ENCODE measurements at regions not wholly inside any gene's neighbourhood (a gene's known extent, or its start where the extent isn't known, plus 50 kb on each side); places are given as distances from the start of the nearest gene placed in this dataset.
"Not testable (repeated sequence)": the region's sequence is repeated elsewhere in the genome, so short reads cannot be mapped to it uniquely, and the experiment has no call there.

DNA sequence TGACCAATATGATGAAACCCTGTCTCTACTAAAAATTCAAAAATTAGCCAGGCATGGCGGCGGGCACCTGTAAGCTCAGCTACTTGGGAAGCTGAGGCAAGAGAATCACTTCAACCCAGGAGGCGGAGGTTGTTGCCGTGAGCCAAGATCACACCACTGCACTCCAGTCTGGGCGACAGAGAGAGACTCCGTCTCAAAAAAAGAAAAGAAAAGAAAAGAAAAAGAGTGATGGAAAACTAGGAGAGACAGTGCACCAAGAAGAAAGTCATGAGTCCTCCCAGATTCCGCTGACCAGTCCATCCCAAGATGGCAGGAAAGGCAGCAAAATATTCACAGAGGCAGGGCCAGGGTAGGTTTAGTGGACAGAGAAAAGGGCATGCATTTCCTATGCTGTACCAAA is 226.9 kb downstream of the ASMT start:
- TF ChIP-seq, protein P1, sequence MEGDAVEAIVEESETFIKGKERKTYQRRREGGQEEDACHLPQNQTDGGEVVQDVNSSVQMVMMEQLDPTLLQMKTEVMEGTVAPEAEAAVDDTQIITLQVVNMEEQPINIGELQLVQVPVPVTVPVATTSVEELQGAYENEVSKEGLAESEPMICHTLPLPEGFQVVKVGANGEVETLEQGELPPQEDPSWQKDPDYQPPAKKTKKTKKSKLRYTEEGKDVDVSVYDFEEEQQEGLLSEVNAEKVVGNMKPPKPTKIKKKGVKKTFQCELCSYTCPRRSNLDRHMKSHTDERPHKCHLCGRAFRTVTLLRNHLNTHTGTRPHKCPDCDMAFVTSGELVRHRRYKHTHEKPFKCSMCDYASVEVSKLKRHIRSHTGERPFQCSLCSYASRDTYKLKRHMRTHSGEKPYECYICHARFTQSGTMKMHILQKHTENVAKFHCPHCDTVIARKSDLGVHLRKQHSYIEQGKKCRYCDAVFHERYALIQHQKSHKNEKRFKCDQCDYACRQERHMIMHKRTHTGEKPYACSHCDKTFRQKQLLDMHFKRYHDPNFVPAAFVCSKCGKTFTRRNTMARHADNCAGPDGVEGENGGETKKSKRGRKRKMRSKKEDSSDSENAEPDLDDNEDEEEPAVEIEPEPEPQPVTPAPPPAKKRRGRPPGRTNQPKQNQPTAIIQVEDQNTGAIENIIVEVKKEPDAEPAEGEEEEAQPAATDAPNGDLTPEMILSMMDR (IDR thresholded peaks at IDR 0.05; ENCODE audit: poor library complexity, severe bottlenecking): no peak
- Histone ChIP-seq H3K36me3 (ENCODE audit: low read depth) (no peaks in the 10 kb centered on the region), H3K4me1 (ENCODE audit: insufficient read depth, poor library complexity, severe bottlenecking) (no peaks in the 10 kb centered on the region), H3K4me3 (ENCODE audit: severe bottlenecking) (no peak overlapping the region), H3K9me3 (ENCODE audit: severe bottlenecking) (peaks cover 2% of the 10 kb centered on the region), H3K27me3 (ENCODE audit: insufficient read depth, poor library complexity, severe bottlenecking) (no peaks in the 10 kb centered on the region), H3K27ac (ENCODE audit: poor library complexity, severe bottlenecking) (no peak overlapping the region)
- ATAC-seq (ENCODE audit: low read depth) (no peak), DNase-seq (ENCODE audit: low spot score) (no peak)

DNA sequence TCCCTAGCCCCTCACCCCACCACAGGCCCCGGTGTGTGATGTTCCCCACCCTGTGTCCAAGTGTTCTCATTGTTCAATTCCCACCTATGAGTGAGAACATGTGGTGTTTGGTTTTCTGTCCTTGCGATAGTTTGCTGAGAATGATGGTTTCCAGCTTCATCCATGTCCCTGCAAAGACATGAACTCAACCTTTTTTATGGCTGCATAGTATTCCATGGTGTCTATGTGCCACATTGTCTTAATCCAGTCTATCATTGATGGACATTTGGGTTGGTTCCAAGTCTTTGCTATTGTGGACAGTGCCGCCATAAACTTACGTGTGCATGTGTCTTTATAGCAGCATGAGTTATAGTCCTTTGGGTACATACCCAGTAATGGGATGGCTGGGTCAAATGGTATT is 232.1 kb downstream of the ASMT start:
- H3K4me3 ChIP-seq (ENCODE audit: severe bottlenecking); DNase-seq (ENCODE audit: low spot score); H3K27ac ChIP-seq (ENCODE audit: poor library complexity, severe bottlenecking); ATAC-seq (ENCODE audit: low read depth); H3K36me3 ChIP-seq (ENCODE audit: low read depth); H3K27me3 ChIP-seq (ENCODE audit: insufficient read depth, poor library complexity, severe bottlenecking); H3K4me1 ChIP-seq (ENCODE audit: insufficient read depth, poor library complexity, severe bottlenecking): not testable (repeated sequence)
- H3K9me3 ChIP-seq (ENCODE audit: severe bottlenecking): peaks cover 12% of the 10 kb centered on the region

DNA sequence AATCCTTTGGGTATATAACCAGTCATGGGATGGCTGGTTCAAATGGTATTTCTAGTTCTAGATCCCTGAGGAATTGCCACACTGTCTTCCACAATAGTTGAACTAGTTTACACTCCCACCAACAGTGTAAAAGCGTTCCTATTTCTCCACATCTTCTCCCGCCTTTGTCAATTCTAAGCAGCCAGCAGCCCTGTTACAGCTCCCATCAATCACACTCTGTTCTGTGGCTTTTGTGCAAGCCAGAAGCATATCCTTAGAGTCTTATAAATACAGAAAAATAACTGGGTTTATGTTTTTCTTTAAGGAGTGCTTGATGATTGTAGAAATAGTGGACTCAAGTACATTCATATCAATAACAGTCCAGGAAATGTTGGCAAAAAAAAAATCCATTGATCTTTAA is 232.9 kb downstream of the ASMT start:
- not testable (repeated sequence) for H3K36me3 ChIP-seq (ENCODE audit: low read depth); H3K4me1 ChIP-seq (ENCODE audit: insufficient read depth, poor library complexity, severe bottlenecking); DNase-seq (ENCODE audit: low spot score); H3K27me3 ChIP-seq (ENCODE audit: insufficient read depth, poor library complexity, severe bottlenecking); H3K27ac ChIP-seq (ENCODE audit: poor library complexity, severe bottlenecking); ATAC-seq (ENCODE audit: low read depth); H3K4me3 ChIP-seq (ENCODE audit: severe bottlenecking)
- peaks cover 12% of the 10 kb centered on the region for H3K9me3 ChIP-seq (ENCODE audit: severe bottlenecking)

DNA sequence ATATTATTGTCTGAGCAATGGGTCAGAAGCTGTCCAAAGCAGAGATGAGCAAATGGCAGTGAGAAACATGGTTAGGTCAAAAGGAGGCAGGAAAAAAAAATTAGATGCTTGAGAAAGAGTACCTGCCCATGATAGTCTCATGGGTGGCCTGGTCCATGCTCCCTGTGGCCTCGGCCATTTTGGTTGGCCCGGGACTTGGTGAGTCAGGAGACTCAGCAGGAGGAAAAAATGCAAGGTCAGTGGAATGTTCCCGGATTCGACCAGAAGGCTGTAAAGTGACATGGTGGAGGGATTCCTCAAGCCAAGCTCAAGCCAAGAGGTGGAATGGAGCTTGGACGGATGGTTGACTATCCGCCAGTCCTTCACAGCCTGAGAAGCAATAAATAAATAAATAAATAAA is 236.7 kb downstream of the ASMT start:
- H3K4me1 ChIP-seq (ENCODE audit: insufficient read depth, poor library complexity, severe bottlenecking): no peaks in the 10 kb centered on the region
- no peak overlapping the region for H3K27ac ChIP-seq (ENCODE audit: poor library complexity, severe bottlenecking)
- no peak for DNase-seq (ENCODE audit: low spot score)
- peaks cover 11% of the 10 kb centered on the region for H3K9me3 ChIP-seq (ENCODE audit: severe bottlenecking)
- H3K27me3 ChIP-seq (ENCODE audit: insufficient read depth, poor library complexity, severe bottlenecking): no peaks in the 10 kb centered on the region
- no peak overlapping the region for H3K4me3 ChIP-seq (ENCODE audit: severe bottlenecking)
- no peak for ATAC-seq (ENCODE audit: low read depth)
- TF ChIP-seq, protein P1 (IDR thresholded peaks at IDR 0.05; ENCODE audit: poor library complexity, severe bottlenecking): no peak
- H3K36me3 ChIP-seq (ENCODE audit: low read depth): no peaks in the 10 kb centered on the region

DNA sequence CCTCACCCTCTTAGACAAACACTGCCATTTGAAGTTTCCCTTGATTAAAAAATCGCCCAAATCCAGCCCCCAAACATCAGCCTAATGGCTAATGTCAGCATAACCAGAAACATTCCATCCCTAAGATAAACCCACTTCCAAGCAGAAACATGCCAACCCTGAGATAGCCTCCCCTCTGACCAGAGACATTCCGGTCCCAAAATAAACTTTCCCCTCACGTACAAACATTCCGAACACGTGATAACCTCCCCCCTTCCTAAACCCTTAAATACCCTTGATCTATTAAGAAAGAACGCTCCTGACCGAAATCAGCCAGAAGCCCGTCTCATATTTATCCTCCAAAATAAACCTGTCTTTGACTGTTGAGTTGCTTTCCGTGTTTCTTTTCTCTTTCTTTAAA is 237.2 kb downstream of the ASMT start:
- Histone ChIP-seq H3K27ac (ENCODE audit: poor library complexity, severe bottlenecking) (no peak overlapping the region), H3K36me3 (ENCODE audit: low read depth) (no peaks in the 10 kb centered on the region), H3K27me3 (ENCODE audit: insufficient read depth, poor library complexity, severe bottlenecking) (no peaks in the 10 kb centered on the region), H3K9me3 (ENCODE audit: severe bottlenecking) (peaks cover 11% of the 10 kb centered on the region), H3K4me1 (ENCODE audit: insufficient read depth, poor library complexity, severe bottlenecking) (no peaks in the 10 kb centered on the region), H3K4me3 (ENCODE audit: severe bottlenecking) (no peak overlapping the region)
- DNase-seq (ENCODE audit: low spot score): no peak
- ATAC-seq (ENCODE audit: low read depth): no peak
- TF ChIP-seq, protein P1 (IDR thresholded peaks at IDR 0.05; ENCODE audit: poor library complexity, severe bottlenecking): no peak

DNA sequence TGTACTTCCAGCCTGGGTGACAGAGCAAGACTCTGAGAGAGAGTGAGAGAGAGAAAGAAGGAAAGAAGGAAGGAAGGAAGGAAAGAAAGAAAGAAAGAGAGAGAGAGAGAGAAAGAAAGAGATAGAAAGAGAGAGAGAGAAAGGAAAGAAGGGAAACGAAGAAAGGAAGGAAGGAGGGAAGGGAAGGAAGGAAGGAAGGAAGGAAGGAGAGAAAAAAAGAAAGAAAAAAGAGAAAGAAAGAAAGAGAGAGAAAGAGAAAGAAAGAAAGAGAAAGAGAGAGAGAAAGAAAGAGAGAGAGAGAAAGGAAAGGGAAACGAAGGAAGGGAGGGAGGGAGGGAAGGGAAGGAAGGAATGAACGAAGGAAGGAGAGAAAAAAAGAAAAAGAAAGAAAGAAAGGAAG is 238.6 kb downstream of the ASMT start:
- Histone ChIP-seq H3K9me3 (ENCODE audit: severe bottlenecking) (peaks cover 11% of the 10 kb centered on the region), H3K4me1 (ENCODE audit: insufficient read depth, poor library complexity, severe bottlenecking) (no peaks in the 10 kb centered on the region), H3K27me3 (ENCODE audit: insufficient read depth, poor library complexity, severe bottlenecking) (no peaks in the 10 kb centered on the region), H3K27ac (ENCODE audit: poor library complexity, severe bottlenecking) (peak overlapping the region; percentile 25), H3K4me3 (ENCODE audit: severe bottlenecking) (no peak overlapping the region), H3K36me3 (ENCODE audit: low read depth) (no peaks in the 10 kb centered on the region)
- ATAC-seq (ENCODE audit: low read depth): no peak
- TF ChIP-seq, protein P1 (IDR thresholded peaks at IDR 0.05; ENCODE audit: poor library complexity, severe bottlenecking): no peak
- no peak for DNase-seq (ENCODE audit: low spot score)

Data from RWPE2 (cell line).